ENCODE measurements at regions not wholly inside any gene's neighbourhood (a gene's known extent, or its start where the extent isn't known, plus 50 kb on each side); places are given as distances from the start of the nearest gene placed in this dataset.

DNA sequence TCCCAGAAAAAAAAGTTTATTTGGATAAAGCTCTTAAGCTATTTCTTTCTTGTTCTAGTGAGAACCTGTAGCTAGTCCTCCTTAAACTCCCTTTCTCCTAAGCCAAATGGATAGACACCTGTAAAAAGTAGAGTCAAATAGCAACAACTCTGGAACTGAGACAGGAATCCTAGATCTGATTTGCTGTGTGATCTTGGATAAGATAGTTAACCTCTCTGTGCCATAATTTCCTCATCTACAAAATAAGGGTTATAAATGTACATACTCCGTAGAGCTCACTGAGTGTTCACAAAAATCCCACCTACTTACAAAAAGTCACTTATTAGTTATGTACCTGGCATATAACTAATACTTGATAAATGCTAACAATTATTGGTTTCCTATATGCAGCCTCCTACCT, 270.3 kb downstream of the ABCC12 start:
- no peak for TF ChIP-seq CTCF (conservative IDR thresholded peaks at IDR 0.05 in 1 of 2, IDR thresholded peaks at IDR 0.05 in 1 of 2; ENCODE audit: low read depth in 1 of 2, low read length in 2 of 2)
- no peak for TF ChIP-seq EZH2 (IDR thresholded peaks at IDR 0.05; ENCODE audit: low read length, missing control alignments)

Measured in fibroblast of lung (primary cell).